Prostate gland (tissue), 2 donors: ENCODE measurements at regions not wholly inside any gene's neighbourhood (a gene's known extent, or its start where the extent isn't known, plus 50 kb on each side); places are given as distances from the start of the nearest gene placed in this dataset.

Source experiments
- POLR2A ChIP-seq: fragments of 450-650 bp; IDR thresholded peaks from one replicate; pipeline ENCODE4 v1.6.1; 2016; ENCODE audit warnings: antibody characterized with exemption, mild to moderate bottlenecking
- TF ChIP-seq, protein P1 (sequence below), 4 experiments: fragments of 200-600 bp in 2 of 4; fragments of 450-650 bp in 2 of 4; sonication (generic) in 2 of 4; IDR thresholded peaks; 1 replicate in 3 of 4; 2 replicates in 1 of 4; pipeline ENCODE4 v1.5.1; 2016 to 2019; ENCODE audit warnings: antibody characterized with exemption in 4 of 4, mild to moderate bottlenecking in 2 of 4, moderate library complexity in 2 of 4

DNA sequence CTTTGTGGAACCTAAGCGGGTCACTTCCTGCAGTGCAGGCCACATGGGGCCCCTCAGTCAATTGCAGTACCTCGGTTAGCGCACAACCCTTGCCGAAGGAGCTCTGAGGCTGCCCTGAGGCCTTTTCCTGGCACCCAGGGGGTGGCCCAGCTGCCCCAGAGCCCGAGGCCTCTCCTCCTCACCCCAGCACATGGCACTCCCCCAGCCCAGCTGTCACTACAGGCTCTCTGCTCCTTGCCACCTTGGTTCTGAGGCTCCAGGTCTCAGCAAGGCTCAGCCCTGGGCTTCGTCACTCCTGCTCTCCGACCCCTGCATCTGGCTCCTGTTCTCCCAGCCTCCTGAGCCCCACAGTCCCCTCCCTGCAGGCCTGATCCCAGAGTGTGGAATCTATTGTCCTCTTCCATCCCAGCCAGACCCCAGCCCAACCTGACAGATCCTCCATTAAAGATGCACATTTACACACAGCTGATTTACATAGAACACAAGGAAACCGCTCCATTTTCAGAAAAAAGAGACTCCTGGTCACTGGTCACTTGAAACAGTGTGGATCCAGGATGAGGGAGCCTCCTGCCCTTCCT is 192.8 kb upstream of the POU3F1 start:
- TF ChIP-seq, protein P1, sequence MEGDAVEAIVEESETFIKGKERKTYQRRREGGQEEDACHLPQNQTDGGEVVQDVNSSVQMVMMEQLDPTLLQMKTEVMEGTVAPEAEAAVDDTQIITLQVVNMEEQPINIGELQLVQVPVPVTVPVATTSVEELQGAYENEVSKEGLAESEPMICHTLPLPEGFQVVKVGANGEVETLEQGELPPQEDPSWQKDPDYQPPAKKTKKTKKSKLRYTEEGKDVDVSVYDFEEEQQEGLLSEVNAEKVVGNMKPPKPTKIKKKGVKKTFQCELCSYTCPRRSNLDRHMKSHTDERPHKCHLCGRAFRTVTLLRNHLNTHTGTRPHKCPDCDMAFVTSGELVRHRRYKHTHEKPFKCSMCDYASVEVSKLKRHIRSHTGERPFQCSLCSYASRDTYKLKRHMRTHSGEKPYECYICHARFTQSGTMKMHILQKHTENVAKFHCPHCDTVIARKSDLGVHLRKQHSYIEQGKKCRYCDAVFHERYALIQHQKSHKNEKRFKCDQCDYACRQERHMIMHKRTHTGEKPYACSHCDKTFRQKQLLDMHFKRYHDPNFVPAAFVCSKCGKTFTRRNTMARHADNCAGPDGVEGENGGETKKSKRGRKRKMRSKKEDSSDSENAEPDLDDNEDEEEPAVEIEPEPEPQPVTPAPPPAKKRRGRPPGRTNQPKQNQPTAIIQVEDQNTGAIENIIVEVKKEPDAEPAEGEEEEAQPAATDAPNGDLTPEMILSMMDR (IDR thresholded peaks at IDR 0.05) = no peak
- TF ChIP-seq POLR2A = no peak
